Stimulated activated naive CD4-positive, alpha-beta T cell treated with Interleukin-2 at 50 U/mL for 16 hours (primary cell): ENCODE measurements at regions not wholly inside any gene's neighbourhood (a gene's known extent, or its start where the extent isn't known, plus 50 kb on each side); places are given as distances from the start of the nearest gene placed in this dataset.
"Not testable (repeated sequence)": the region's sequence is repeated elsewhere in the genome, so short reads cannot be mapped to it uniquely, and the experiment has no call there.

Experiments used
- DNase-seq: peaks from one replicate; lab custom pipeline; 2025; lab: John Stamatoyannopoulos, UW

DNA sequence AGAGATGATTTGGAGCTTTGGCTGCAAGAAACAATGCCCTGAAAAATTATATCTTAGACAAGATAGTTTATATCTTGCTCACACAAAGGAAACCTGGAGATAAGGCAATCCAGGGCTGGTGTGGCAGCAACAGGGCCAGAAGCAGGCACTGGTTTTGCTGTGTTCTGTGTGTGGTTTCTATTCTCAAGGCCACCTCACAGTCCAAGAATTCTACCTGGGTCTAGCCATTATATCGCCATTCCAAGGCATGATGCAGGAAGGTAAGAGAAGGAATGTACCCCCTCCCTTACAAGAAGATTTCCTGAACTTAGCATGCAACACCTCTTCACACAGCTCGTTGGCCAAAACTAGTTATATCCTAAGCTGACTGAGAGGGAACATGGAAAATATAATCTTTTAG lies 74.5 kb upstream of the MEGF10 start:
- DNase-seq, result no peak

DNA sequence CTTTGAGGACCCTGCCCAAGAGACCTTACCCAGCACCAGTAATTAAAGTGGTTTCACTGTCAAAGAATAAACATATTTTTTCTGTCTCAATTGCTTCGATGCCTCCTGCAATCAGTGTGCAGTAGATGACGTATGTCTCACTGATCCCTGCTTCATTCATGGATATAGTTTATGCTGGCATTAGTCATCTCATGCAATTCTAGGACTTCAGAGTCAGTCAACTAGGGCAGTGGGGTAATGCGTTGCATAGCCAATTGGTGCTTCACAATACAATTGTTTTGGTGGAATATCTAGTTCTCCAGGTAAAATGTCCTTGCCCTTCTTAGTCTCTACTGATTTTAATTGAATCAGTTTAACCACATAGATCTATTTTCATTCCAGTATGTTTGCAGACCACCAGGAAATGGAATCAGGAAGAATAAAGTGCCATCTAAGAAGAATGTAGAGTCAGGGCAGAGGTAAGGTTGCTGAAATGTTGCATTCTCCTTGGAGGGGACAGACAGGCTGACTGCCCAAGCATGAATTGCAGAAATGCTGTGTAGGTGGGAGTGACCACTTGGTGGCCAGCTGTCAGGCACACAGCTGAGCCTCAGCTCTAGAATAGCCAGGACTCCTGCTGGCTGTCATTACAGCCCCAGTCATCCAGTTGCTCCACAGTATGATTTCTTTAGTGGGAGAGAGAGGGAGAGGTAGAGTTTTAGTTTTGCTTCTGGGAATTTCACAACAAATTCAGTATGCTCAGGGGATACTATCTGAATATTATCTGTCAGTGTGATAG lies 73.5 kb upstream of the MEGF10 start:
- DNase-seq, result no peak

DNA sequence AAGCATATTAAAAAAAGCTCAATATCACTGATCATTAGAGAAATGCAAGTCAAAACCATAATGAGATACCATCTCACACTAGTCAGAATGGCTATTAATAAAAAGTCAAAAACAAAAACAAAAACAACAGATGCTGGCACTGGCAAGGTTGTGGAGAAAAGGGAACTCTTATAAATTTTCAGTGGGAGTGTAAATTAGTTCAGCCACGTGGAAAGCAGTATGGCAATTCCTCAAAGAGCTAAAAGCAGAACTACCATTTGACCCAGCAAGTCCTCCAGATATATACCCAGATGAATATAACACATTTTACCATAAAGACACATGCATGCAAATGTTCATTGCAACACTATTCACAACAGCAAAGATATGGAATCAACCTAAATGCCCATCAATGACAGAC lies 68.7 kb upstream of the MEGF10 start:
- DNase-seq, result not testable (repeated sequence)

DNA sequence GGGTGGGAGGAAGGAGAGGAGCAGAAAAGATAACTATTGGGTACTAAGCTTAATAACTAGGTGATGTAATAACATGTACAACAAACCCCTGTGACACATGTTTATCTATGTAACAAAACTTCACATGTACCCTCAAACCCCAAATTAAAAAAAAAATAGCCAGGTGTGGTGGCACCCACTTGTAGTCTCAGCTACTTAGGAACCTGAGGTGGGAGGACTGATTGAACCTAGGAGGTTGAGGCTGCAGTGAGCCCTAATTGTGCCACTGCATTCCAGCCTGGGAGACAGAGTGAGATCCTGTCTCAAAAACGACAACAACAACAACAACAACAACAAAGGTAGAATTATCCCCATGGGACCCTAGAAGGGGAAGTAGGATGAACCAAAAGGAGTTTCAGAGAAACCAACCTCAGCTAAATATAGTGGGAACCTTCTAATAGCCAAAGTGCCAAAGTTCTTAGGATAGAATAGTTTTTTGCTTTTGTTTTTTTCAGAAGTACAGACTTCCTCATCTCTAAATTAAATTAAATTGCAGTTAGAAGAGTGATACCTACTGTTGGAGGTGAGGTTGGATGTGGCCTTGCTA lies 67.9 kb upstream of the MEGF10 start:
- DNase-seq, result not testable (repeated sequence)

DNA sequence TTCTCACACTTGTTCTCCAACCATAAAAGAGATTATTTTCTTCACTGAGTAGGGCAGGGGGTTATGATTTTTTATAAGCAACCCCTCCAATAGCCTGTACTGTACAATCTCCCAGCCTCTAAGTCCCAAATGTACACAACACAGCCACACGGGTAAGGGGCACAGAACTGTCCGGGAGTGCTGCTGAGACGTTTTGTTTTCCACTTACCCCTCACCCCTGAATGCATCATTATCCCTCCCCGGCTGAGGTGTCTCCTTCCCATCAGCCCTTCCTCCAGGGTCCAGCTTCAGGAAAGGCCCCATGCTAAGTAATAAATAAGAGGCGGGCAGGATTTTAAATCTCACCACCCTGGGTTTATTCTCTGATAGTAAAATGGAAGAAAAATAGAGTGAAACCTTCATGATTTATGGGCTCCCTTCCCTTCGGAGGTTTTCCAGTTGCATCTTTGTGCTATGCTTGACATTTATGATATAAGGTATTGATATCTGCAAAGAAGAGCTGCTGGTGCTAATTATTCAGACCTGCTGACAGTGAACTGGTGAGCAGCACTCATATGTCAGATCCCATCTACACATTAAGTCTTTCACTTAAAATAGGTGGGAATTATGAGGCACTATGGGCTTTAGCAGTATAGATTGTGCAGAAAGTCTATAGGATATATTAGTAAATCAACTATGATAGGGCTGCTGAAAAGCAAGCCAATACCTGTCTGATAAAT lies 67.2 kb upstream of the MEGF10 start:
- DNase-seq, result no peak

DNA sequence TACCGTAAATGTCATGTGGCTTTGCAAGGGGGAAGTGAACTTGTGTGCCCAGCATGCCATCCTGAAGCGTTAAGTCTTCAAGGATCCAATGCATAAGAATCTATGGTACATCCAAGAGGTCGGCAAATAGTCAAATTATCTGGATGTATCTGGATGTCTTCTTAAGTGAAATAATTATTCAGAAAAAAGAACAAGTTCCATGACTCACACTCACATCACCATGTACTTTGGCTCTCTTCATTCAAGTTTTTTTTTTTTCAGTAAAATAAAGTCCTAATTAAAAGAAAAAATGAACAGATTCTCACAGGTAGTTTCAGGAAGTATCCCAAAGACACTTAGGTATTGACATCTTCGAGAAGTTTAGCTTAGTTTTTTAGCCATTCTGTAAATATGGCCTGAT lies 62.7 kb upstream of the MEGF10 start:
- DNase-seq, result no peak

DNA sequence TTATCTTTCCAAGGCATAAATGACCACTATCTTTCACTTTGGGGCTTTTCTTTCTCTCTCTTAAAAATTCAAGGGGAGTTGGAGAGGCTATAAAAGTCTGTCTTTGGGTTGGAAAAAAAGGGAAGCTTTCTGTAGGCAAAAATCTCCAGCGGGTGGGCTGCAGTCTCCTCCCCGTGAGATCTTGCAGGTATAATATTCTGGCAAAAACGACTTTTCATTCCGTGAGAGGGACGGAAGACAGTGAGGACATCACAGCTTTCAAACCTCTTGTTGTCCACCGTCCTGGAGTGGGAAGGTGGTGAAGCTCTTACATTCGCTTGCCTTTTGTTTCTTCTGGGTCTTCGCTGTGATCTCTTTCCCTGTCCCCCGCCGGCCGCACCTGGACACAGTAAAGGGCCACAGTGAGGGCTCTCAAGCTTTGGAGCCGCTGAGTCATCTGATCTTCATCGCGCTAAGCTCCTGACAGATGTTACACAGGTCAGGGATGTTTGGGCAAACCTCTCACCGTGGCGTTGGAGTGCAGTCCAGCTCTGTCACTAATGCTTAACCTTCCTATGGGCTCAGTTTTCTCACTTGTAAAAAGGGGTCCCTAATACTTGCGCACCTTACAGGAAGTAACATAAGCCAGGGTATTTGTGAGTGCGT lies 61.9 kb upstream of the MEGF10 start:
- DNase-seq, result no peak

DNA sequence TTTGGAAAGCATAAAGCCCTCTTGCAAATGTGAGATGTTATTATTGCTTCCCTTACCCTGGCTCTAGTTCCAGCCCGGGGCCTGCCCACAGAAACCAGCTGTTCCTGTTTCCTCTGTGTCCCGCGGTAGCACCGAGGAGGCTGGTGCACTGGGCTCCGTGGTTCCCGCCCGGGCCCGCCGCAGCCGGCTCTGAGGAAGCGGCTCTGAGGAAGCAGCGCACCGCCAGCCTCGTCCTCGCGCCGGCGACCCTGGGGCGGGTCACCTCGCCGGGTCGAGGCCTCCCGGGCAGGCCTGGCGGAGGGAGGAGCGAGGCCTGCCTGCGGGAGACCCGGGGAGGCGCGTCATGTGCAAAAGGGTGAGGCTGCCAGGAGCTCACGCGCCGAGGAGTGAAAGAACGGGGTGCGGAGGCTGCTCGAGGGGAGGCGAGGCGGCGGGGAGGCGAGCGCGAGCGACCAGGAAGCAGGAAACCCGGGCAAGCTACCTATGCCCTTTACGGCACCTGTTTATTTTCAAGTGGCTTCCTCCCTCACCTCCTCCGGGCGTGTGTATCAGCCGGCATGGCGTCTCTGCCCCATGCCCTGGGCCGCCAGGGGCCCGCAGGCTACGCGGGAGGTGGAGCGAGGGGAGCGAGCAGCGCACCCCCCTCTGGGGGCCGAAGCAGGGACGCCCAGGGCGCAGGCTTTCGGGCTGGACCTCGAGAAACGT lies 61.3 kb upstream of the MEGF10 start:
- peak; percentile 24 for DNase-seq

DNA sequence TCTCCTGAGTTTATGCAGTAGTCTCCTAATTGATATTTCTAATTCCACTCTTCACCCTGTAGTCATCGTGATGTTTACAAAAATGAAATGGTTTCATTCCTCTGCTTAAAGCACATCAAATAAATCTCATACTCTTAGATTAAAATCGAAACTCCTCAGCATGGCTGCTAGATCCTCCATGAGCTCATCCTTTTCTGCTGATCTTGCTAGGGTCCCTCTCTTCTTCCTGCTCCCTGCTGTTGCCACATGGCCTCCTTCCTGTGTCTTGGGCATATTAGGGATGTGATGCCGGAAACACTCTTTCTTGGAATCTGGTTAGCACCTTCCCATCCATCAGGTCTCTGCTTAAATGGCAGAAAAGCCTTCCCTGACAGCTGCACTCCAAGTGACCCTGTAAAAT lies 59.5 kb upstream of the MEGF10 start:
- no peak for DNase-seq

DNA sequence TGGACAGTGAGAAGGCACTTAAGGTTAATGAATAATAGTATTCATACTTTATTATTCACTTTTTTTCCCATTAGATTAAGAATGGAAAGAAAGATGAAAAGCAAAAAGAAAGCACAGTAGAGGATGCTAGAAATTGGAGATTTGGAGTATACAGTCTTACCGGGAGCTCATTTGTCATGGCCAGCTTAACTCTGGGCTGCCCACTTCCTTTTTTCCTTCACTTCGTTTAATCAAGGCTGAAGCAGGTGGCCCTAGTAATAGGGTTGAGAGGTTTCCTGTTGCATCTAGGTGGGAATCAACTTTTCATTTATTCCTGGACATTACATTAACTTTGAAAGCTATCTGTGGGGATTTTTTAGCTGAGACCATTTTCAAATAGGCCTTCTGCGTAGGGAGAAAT lies 57.0 kb upstream of the MEGF10 start:
- DNase-seq, result no peak

DNA sequence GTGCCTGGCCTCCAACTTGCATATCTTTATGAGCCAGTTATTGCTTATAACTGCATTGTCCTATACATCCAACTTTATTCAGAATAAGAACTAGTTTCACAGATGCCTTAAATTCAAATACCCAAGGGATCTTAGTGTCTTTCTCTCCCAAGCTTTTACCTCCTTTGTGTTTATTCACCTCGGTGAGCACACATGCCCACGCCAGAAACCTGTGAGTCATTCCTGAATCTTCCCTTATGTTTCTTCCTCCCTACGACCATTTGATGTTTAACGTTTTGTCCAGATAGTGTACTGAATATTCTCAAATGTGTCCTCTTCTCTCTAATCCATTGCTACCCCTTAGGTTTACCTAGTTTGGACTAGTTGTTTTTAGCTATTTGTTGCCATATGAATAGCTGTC lies 55.5 kb upstream of the MEGF10 start:
- DNase-seq, result no peak

DNA sequence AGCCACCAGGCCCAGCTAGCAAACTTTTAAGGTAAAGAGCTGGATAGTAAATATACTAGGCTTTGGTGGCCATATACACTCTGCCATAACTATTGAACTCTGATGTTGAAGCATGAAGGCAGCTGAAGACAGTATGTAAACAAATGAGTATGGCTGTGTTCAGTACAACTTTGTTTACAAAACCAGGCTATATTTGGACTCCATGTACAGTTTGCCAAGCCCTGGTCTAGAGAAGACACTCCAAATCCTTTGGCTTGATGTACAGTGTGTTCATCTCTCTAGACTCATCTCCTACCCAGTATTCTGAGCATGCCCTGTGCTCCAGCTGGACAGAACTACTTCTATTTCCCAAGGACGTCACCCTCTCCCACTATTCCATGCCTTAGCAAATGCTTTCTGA lies 54.3 kb upstream of the MEGF10 start:
- no peak for DNase-seq
